Naive thymus-derived CD4-positive, alpha-beta T cell (primary cell): ENCODE measurements at regions not wholly inside any gene's neighbourhood (a gene's known extent, or its start where the extent isn't known, plus 50 kb on each side); places are given as distances from the start of the nearest gene placed in this dataset.

Source experiments
- ATAC-seq: fragments of 150-1000 bp; cut with Tn5 transposase; 2 replicates; pipeline ENCODE4 v1.10.0; 2021; ENCODE audit warnings: mild to moderate bottlenecking, moderate library complexity
- CTCF ChIA-PET: fragments of 350-600 bp; sonication (Branson Sonifier 250); formaldehyde crosslinking; loops from one replicate; lab custom pipeline; 2021; ENCODE audit warnings: antibody characterized with exemption; lab: Charles Lee
- POLR2A ChIA-PET: fragments of 350-600 bp; sonication (Branson Sonifier 250); formaldehyde crosslinking; loops from one replicate; lab custom pipeline; 2021; ENCODE audit warnings: antibody characterized with exemption, inconsistent platforms; lab: Charles Lee
- DNase-seq, 9 donors: peaks; one replicate each; pipeline versions ENCODE4 v3.0.0 to v3.0.0-alpha.2; 2020 to 2022; ENCODE audit warnings: mixed read lengths in 1 of 9
- H3K27ac ChIP-seq: one replicate; pipeline ENCODE4 v1.7.0; 2013; ENCODE audit warnings: mild to moderate bottlenecking, low read depth, low read length, moderate library complexity
- H3K27me3 ChIP-seq, 2 donors: one replicate each; pipeline ENCODE4 v1.7.0; 2013; ENCODE audit warnings: low read length in 2 of 2, mild to moderate bottlenecking in 2 of 2, moderate library complexity in 2 of 2; ENCODE audit not compliant: control insufficient read depth in 2 of 2, insufficient read depth in 2 of 2
- H3K36me3 ChIP-seq, 3 experiments: 1 replicate in 2 of 3; 2 replicates in 1 of 3; pipeline ENCODE4 v1.7.0; 2013; ENCODE audit warnings: low read length in 3 of 3, mild to moderate bottlenecking in 3 of 3, moderate library complexity in 1 of 3; ENCODE audit not compliant: insufficient read depth in 3 of 3, control insufficient read depth in 2 of 3
- H3K4me1 ChIP-seq, 2 donors: one replicate each; pipeline ENCODE4 v1.7.0; 2013; ENCODE audit warnings: low read length in 2 of 2, mild to moderate bottlenecking in 2 of 2, moderate library complexity in 1 of 2; ENCODE audit not compliant: control insufficient read depth in 2 of 2, insufficient read depth in 2 of 2
- H3K4me3 ChIP-seq: 2 replicates; pipeline ENCODE4 v1.7.0; 2013; ENCODE audit warnings: mild to moderate bottlenecking, low read length
- H3K9me3 ChIP-seq, 3 experiments: 1 replicate in 2 of 3; 2 replicates in 1 of 3; pipeline ENCODE4 v1.7.0; 2013; ENCODE audit warnings: low read length in 3 of 3; ENCODE audit not compliant: control insufficient read depth in 2 of 3
- H3K27ac Mint-ChIP-seq, 9 donors: one replicate each; pipeline ENCODE4 v1.8.0; 2020 to 2022; ENCODE audit warnings: mixed read lengths in 9 of 9, mild to moderate bottlenecking in 8 of 9, moderate library complexity in 5 of 9, inconsistent platforms in 2 of 9
- H3K27me3 Mint-ChIP-seq, 5 donors: one replicate each; pipeline ENCODE4 v1.8.0; 2021 to 2022; ENCODE audit warnings: mixed read lengths in 5 of 5, mild to moderate bottlenecking in 1 of 5
- H3K36me3 Mint-ChIP-seq, 5 donors: one replicate each; pipeline ENCODE4 v1.8.0; 2020 to 2022; ENCODE audit warnings: mixed read lengths in 5 of 5, mild to moderate bottlenecking in 3 of 5, inconsistent platforms in 1 of 5
- H3K4me1 Mint-ChIP-seq, 7 donors: one replicate each; pipeline ENCODE4 v1.8.0; 2020 to 2022; ENCODE audit warnings: mixed read lengths in 7 of 7, mild to moderate bottlenecking in 3 of 7, inconsistent platforms in 1 of 7
- H3K4me3 Mint-ChIP-seq, 10 donors: one replicate each; pipeline ENCODE4 v1.8.0; 2020 to 2022; ENCODE audit warnings: mild to moderate bottlenecking in 10 of 10, mixed read lengths in 10 of 10, moderate library complexity in 6 of 10, inconsistent platforms in 2 of 10
- H3K9me3 Mint-ChIP-seq, 11 donors: one replicate each; pipeline ENCODE4 v1.8.0; 2020 to 2022; ENCODE audit warnings: mixed read lengths in 11 of 11, mild to moderate bottlenecking in 4 of 11, inconsistent platforms in 1 of 11, moderate library complexity in 1 of 11
- intact Hi-C, 2 donors: fragments of 100-400 bp; cut with micrococcal nuclease; formaldehyde crosslinking; loops; one replicate each; pipeline ENCODE4 v1.15.1; 2023

- no peaks in the 10 kb centered on the region for H3K27me3 ChIP-seq
- H3K4me1 ChIP-seq: no peaks in the 10 kb centered on the region
- ChIA-PET POLR2A (no interaction called here), CTCF (no interaction called here)
- H3K4me3 Mint-ChIP-seq: no peak overlapping the region
- H3K27ac ChIP-seq: no peak overlapping the region
- no peak for ATAC-seq
- H3K36me3 ChIP-seq: no peaks in the 10 kb centered on the region
- H3K36me3 Mint-ChIP-seq: no peaks in the 10 kb centered on the region
- no peak for DNase-seq
- no peaks in the 10 kb centered on the region for H3K27me3 Mint-ChIP-seq
- H3K4me3 ChIP-seq: no peak overlapping the region
- peaks cover 0 to 5% (median 0%) of the 10 kb centered on the region in 11 donors for H3K9me3 Mint-ChIP-seq
- H3K4me1 Mint-ChIP-seq: no peaks in the 10 kb centered on the region
- H3K27ac Mint-ChIP-seq: no peak overlapping the region
- no peaks in the 10 kb centered on the region for H3K9me3 ChIP-seq
- intact Hi-C loops: no loop called here
Observed at GRCh38 chr2:142827170-142827569, 50.3 kb upstream of the KYNU start.

- H3K4me3 Mint-ChIP-seq: no peak overlapping the region
Observed at GRCh38 chr2:142825861-142826260, 51.6 kb upstream of the KYNU start.

GRCh38 chr2:142824756-142825155 is 52.7 kb upstream of the KYNU start:
- Histone ChIP-seq H3K27me3 (no peaks in the 10 kb centered on the region), H3K27ac (no peak overlapping the region), H3K9me3 (no peaks in the 10 kb centered on the region), H3K36me3 (no peaks in the 10 kb centered on the region), H3K4me3 (no peak overlapping the region), H3K4me1 (no peaks in the 10 kb centered on the region)
- intact Hi-C loops: no loop called here
- CTCF ChIA-PET: no interaction called here
- DNase-seq (no peak), ATAC-seq (no peak)
- no peaks in the 10 kb centered on the region for H3K36me3 Mint-ChIP-seq
- H3K4me1 Mint-ChIP-seq: no peaks in the 10 kb centered on the region
- H3K4me3 Mint-ChIP-seq: no peak overlapping the region
- POLR2A ChIA-PET: no interaction called here
- H3K27me3 Mint-ChIP-seq: no peaks in the 10 kb centered on the region
- no peak overlapping the region for H3K27ac Mint-ChIP-seq
- H3K9me3 Mint-ChIP-seq: peaks cover 0 to 8% (median 0%) of the 10 kb centered on the region in 11 donors

More at GRCh38 chr2:142825861-142826260, 51.6 kb upstream of the KYNU start:
- no peaks in the 10 kb centered on the region for H3K27me3 ChIP-seq
- no peak overlapping the region for H3K4me3 ChIP-seq
- ATAC-seq (no peak), DNase-seq (no peak)
- intact Hi-C loops: no loop called here
- H3K27ac ChIP-seq: no peak overlapping the region
- no peak overlapping the region for H3K27ac Mint-ChIP-seq
- no peaks in the 10 kb centered on the region for H3K4me1 ChIP-seq
- no peaks in the 10 kb centered on the region for H3K9me3 ChIP-seq
- ChIA-PET POLR2A (no interaction called here), CTCF (no interaction called here)
- H3K36me3 ChIP-seq: no peaks in the 10 kb centered on the region
- no peaks in the 10 kb centered on the region for H3K4me1 Mint-ChIP-seq
- H3K9me3 Mint-ChIP-seq: peaks cover 0 to 5% (median 0%) of the 10 kb centered on the region in 11 donors
- no peaks in the 10 kb centered on the region for H3K27me3 Mint-ChIP-seq
- no peaks in the 10 kb centered on the region for H3K36me3 Mint-ChIP-seq

- ATAC-seq (no peak), DNase-seq (no peak)
- intact Hi-C loops: no loop called here
- H3K4me3 Mint-ChIP-seq: no peak overlapping the region
- ChIA-PET CTCF (no interaction called here), POLR2A (no interaction called here)
- H3K27me3 Mint-ChIP-seq: peaks cover 0 to 3% (median 0%) of the 10 kb centered on the region in 5 donors
- Histone ChIP-seq H3K27me3 (no peaks in the 10 kb centered on the region), H3K4me1 (no peaks in the 10 kb centered on the region), H3K9me3 (no peaks in the 10 kb centered on the region), H3K36me3 (no peaks in the 10 kb centered on the region), H3K4me3 (no peak overlapping the region), H3K27ac (no peak overlapping the region)
- H3K36me3 Mint-ChIP-seq: no peaks in the 10 kb centered on the region
- H3K9me3 Mint-ChIP-seq: peaks cover 0 to 13% (median 0%) of the 10 kb centered on the region in 11 donors
- no peaks in the 10 kb centered on the region for H3K4me1 Mint-ChIP-seq
- no peak overlapping the region for H3K27ac Mint-ChIP-seq
Observed at GRCh38 chr2:142822190-142822589, 55.3 kb upstream of the KYNU start.

GRCh38 chr2:142819411-142819810 is 58.1 kb upstream of the KYNU start:
- no peaks in the 10 kb centered on the region for H3K27me3 ChIP-seq
- no peak overlapping the region for H3K27ac Mint-ChIP-seq
- H3K9me3 ChIP-seq: no peaks in the 10 kb centered on the region
- ATAC-seq: no peak
- H3K4me1 Mint-ChIP-seq: no peaks in the 10 kb centered on the region
- H3K4me3 ChIP-seq: no peak overlapping the region
- peaks cover 0 to 10% (median 0%) of the 10 kb centered on the region in 11 donors for H3K9me3 Mint-ChIP-seq
- CTCF ChIA-PET: no interaction called here
- no peak for DNase-seq
- H3K27ac ChIP-seq: no peak overlapping the region
- POLR2A ChIA-PET: no interaction called here
- no peaks in the 10 kb centered on the region for H3K4me1 ChIP-seq
- H3K4me3 Mint-ChIP-seq: no peak overlapping the region
- intact Hi-C loops: no loop called here
- no peaks in the 10 kb centered on the region for H3K36me3 Mint-ChIP-seq
- H3K27me3 Mint-ChIP-seq: peaks cover 0 to 8% (median 0%) of the 10 kb centered on the region in 5 donors
- H3K36me3 ChIP-seq: no peaks in the 10 kb centered on the region

GRCh38 chr2:142815375-142815774 is 62.1 kb upstream of the KYNU start:
- ATAC-seq (no peak), DNase-seq (no peak)
- intact Hi-C loops: no loop called here
- peaks cover 0 to 8% (median 0%) of the 10 kb centered on the region in 5 donors for H3K27me3 Mint-ChIP-seq
- Histone ChIP-seq H3K4me3 (no peak overlapping the region), H3K4me1 (no peaks in the 10 kb centered on the region), H3K9me3 (no peaks in the 10 kb centered on the region), H3K27me3 (no peaks in the 10 kb centered on the region), H3K36me3 (no peaks in the 10 kb centered on the region), H3K27ac (no peak overlapping the region)
- peaks cover 0 to 7% (median 2%) of the 10 kb centered on the region in 11 donors for H3K9me3 Mint-ChIP-seq
- no peaks in the 10 kb centered on the region for H3K36me3 Mint-ChIP-seq
- no peak overlapping the region for H3K4me3 Mint-ChIP-seq
- no peak overlapping the region for H3K27ac Mint-ChIP-seq
- H3K4me1 Mint-ChIP-seq: no peaks in the 10 kb centered on the region
- CTCF ChIA-PET: no interaction called here
- POLR2A ChIA-PET: no interaction called here

- peaks cover 0 to 8% (median 0%) of the 10 kb centered on the region in 5 donors for H3K27me3 Mint-ChIP-seq
- Histone ChIP-seq H3K4me3 (no peak overlapping the region), H3K36me3 (no peaks in the 10 kb centered on the region), H3K4me1 (no peaks in the 10 kb centered on the region), H3K9me3 (no peaks in the 10 kb centered on the region), H3K27me3 (no peaks in the 10 kb centered on the region), H3K27ac (no peak overlapping the region)
- POLR2A ChIA-PET: no interaction called here
- no peak overlapping the region for H3K27ac Mint-ChIP-seq
- DNase-seq (no peak), ATAC-seq (no peak)
- intact Hi-C loops: no loop called here
- no peak overlapping the region for H3K4me3 Mint-ChIP-seq
- no peaks in the 10 kb centered on the region for H3K4me1 Mint-ChIP-seq
- no peaks in the 10 kb centered on the region for H3K36me3 Mint-ChIP-seq
- H3K9me3 Mint-ChIP-seq: peaks cover 0 to 7% (median 2%) of the 10 kb centered on the region in 11 donors
- CTCF ChIA-PET: no interaction called here
Observed at GRCh38 chr2:142813830-142814829, 63.3 kb upstream of the KYNU start.
